GM18907 (cell line): ENCODE measurements at regions not wholly inside any gene's neighbourhood (a gene's known extent, or its start where the extent isn't known, plus 50 kb on each side); places are given as distances from the start of the nearest gene placed in this dataset.
"Not testable (repeated sequence)": the region's sequence is repeated elsewhere in the genome, so short reads cannot be mapped to it uniquely, and the experiment has no call there.

Experiments used
- ATAC-seq: cut with Tn5 transposase; IDR thresholded peaks from one replicate; pipeline ENCODE4 v1.9.1; 2021; ENCODE audit warnings: mild to moderate bottlenecking, moderate library complexity; ENCODE audit not compliant: unreplicated experiment

- no peak for ATAC-seq
Measured at GRCh38 chr11:8772571-8773519, 90.3 kb downstream of the RPL27A start.

GRCh38 chr11:8773916-8774539 is 91.4 kb downstream of the RPL27A start:
- ATAC-seq = no peak

- not testable (repeated sequence) for ATAC-seq
Measured at GRCh38 chr11:8774916-8775315, 92.3 kb downstream of the RPL27A start.

- ATAC-seq = no peak
Measured at GRCh38 chr11:8775332-8775731, 92.7 kb downstream of the RPL27A start.

DNA sequence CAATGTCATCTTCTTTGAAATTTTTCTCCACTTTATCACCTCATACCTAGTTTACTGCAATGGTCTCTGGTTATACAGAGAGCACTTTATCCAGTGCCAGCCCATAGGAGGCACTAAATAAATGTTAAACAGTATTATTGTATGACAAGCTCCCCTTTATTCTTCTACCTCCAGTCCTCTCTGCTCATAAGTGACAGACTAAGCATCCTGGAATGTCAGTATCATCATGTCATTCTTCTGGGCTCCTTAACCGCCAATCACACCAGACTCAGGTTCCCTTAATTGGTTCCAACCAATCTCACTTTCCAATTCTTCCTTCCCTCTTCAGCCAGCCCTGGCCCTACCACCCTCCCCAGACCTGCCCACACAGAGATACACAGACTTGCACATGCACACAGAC is 93.1 kb downstream of the RPL27A start:
- ATAC-seq = no peak

DNA sequence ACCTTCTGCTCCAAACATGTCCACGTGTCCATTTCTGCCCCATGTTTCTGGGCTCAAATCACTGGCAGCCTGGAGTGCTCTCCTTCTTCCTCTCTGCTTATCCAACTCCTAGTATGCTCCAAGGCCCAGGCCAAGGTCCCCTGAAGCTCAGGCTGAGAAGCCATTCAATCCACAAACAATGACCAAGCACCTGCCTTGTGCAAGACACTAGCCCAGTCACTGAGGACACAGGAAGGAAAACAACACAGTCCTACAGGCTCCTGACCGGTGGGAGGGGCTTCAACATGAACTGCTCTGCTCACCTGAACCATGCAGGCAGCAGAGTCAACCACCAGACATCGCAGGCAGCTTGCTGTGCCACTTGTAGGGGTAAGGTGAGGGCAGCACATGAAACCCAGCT is 93.6 kb downstream of the RPL27A start:
- no peak for ATAC-seq

DNA sequence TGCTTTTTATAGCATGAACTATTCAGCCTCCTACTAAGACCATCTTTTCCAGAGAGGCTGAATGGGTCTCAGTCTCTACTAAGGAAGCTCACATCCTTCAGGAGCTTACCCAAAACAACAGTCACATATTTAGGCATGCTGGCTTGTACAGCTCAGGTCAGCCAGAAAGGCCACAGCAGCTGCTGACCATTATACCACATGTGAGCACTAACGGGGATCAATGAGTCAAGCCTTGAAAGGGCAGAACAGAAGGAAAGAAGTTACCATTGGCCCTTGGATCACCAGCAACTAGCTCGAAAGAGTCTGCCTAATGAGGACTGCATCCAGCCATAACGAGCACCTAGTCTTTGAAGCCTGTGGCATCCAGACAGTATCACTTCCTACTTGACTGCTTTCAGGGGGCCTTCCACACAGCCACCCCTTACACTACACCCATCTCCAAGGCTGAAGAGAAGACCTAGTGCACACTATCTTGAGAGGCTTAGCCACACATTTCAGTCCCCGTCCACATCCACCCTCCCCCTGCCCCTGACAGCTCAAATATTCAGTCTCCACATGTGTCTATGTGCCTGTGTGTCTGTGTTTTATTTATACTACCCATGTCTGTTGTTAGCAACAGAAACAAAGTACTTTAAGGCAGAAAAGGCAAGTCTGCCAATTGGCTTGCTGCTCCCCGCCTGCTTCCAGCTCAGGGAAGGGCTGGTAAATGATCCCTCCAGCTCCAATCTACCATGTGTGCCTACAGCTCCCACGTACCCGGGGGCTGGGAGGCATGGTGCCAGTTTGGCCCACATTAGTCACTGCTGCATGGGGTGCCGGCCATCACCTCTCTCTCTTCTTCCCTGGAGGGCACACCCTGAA is 95.5 kb downstream of the RPL27A start:
- no peak for ATAC-seq

GRCh38 chr11:8779107-8779506 is 96.5 kb downstream of the RPL27A start:
- no peak for ATAC-seq

- ATAC-seq = no peak
Measured at GRCh38 chr11:8779732-8780131, 97.1 kb downstream of the RPL27A start.

- no peak for ATAC-seq
Measured at GRCh38 chr11:8784954-8785353, 102.4 kb downstream of the RPL27A start.

- ATAC-seq = no peak
Measured at GRCh38 chr11:8785457-8785856, 102.9 kb downstream of the RPL27A start.

- no peak for ATAC-seq
Measured at GRCh38 chr11:8785998-8786397, 103.4 kb downstream of the RPL27A start.

GRCh38 chr11:8786933-8787332 is 104.3 kb downstream of the RPL27A start:
- no peak for ATAC-seq

- ATAC-seq = no peak
Measured at GRCh38 chr11:8787372-8787771, 104.8 kb downstream of the RPL27A start.

GRCh38 chr11:8788616-8789015 is 106.0 kb downstream of the RPL27A start:
- no peak for ATAC-seq

- no peak for ATAC-seq
Measured at GRCh38 chr11:8789864-8790263, 107.3 kb downstream of the RPL27A start.

DNA sequence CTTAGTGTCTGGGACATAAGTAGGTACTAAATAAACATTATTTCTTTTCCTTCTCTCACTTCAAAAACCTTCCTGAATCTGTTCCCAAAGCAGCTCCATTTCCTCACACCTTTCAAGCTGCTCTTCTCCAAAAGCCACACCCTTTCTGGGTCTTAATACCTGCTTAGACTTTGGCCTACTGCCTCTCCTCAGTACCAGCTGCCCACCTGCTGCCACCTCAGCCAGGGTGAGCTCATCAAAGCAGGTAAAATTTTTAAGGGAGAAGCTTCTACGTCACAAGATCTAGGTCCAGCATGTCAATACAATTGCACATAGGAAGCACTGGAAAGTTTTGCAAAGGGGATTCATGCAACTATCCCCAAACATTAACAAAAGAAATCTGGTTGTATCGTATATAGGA is 108.4 kb downstream of the RPL27A start:
- ATAC-seq = no peak

GRCh38 chr11:8792710-8793109 is 110.1 kb downstream of the RPL27A start:
- no peak for ATAC-seq

GRCh38 chr11:8793114-8793777 is 110.7 kb downstream of the RPL27A start:
- no peak for ATAC-seq

DNA sequence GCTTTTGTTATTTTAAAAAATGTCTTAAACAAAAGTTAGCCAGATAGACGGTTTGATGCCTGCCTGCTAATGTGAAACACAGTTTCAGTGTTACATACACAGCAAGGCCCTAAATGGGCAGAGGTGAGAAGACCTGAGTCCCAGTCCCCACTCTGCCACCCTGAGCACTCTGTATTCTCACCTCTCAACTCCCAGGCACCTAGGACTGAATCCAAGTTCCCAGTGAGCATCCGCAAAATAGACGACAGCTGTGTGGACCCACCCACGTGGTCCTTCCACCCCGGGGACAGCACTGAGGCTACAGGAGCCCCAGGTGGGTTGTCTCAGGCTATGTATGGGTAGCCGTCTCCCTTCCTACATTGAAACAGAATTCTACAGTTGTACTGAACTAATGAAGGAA is 111.5 kb downstream of the RPL27A start:
- ATAC-seq = no peak

DNA sequence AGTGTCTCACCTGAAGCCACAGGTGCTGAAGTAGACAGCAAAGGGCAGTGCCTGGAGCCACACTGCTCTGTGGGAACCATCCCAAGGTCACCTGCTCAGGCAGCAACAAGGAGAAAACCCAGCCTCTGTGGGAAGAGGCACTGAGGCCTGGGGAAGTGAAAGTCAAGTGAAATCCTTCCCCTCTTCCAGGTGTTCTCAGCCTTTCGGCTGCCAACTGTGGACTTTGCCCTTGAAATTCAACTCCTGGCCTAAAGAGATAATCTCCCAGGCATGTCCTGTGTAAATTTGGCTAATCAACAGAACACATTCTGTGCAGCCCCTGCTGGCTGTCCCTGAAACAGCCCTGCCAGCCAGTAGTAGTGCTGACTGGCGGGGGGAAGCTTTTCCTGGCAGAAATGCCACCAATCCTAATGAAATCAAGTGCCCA is 112.1 kb downstream of the RPL27A start:
- no peak for ATAC-seq
